RWPE2 (cell line): ENCODE measurements at regions not wholly inside any gene's neighbourhood (a gene's known extent, or its start where the extent isn't known, plus 50 kb on each side); places are given as distances from the start of the nearest gene placed in this dataset.

Experiments
- ATAC-seq: fragments of 200-7000 bp; cut with Tn5 transposase; 3 replicates; pipeline ENCODE4 v1.9.1; 2021; ENCODE audit warnings: low read depth
- DNase-seq: peaks from one replicate; pipeline ENCODE4 v3.0.0-alpha.2; 2020; ENCODE audit warnings: low spot score
- H3K27ac ChIP-seq: fragments of 450-650 bp; 2 replicates; pipeline ENCODE4 v1.5.1; 2017; ENCODE audit warnings: mild to moderate bottlenecking; ENCODE audit not compliant: poor library complexity, severe bottlenecking
- H3K27me3 ChIP-seq: fragments of 250-450 bp; sonication (Bioruptor Pico); 2 replicates; pipeline ENCODE4 v1.5.1; 2021; ENCODE audit warnings: mild to moderate bottlenecking, moderate library complexity; ENCODE audit not compliant: insufficient read depth, poor library complexity, severe bottlenecking
- H3K36me3 ChIP-seq: fragments of 250-450 bp; sonication (Bioruptor Pico); 2 replicates; pipeline ENCODE4 v1.5.1; 2020; ENCODE audit warnings: low read depth, mild to moderate bottlenecking, moderate library complexity
- H3K4me1 ChIP-seq: fragments of 250-450 bp; sonication (Bioruptor Pico); 2 replicates; pipeline ENCODE4 v1.5.1; 2021; ENCODE audit warnings: mild to moderate bottlenecking, moderate library complexity; ENCODE audit not compliant: insufficient read depth, poor library complexity, severe bottlenecking
- H3K4me3 ChIP-seq: fragments of 250-450 bp; sonication (Bioruptor Pico); 2 replicates; pipeline ENCODE4 v1.5.1; 2021; ENCODE audit warnings: mild to moderate bottlenecking, moderate library complexity; ENCODE audit not compliant: severe bottlenecking
- H3K9me3 ChIP-seq: fragments of 250-450 bp; sonication (Bioruptor Pico); 2 replicates; pipeline ENCODE4 v1.5.1; 2021; ENCODE audit warnings: mild to moderate bottlenecking, moderate library complexity; ENCODE audit not compliant: severe bottlenecking
- TF ChIP-seq, protein P1 (sequence below): fragments of 450-650 bp; IDR thresholded peaks from one replicate; pipeline ENCODE4 v1.5.1; 2017; ENCODE audit warnings: mild to moderate bottlenecking, moderate library complexity; ENCODE audit not compliant: poor library complexity, severe bottlenecking

DNA sequence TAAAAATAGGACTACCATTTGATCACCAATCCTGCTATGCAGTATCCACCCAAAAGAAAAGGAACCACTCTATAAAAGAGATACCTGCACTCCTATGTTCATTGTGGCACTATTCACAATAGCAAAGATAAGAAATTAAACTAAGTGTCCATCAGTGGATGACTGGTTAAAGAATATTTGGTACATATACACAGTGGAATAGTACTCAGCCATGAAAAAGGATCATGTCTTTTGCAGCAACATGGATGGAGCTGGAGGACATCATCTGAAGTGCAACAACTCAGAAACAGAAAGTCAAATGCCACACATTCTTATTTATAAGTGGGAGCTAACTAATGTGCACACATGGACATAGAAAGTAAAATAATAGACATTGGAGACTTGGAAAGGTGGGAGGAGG lies 116.4 kb downstream of the PFKFB3 start:
- ATAC-seq (no peak), DNase-seq (no peak)
- Histone ChIP-seq H3K27ac (no peak overlapping the region), H3K9me3 (no peaks in the 10 kb centered on the region), H3K27me3 (no peaks in the 10 kb centered on the region), H3K4me1 (no peaks in the 10 kb centered on the region), H3K4me3 (no peak overlapping the region), H3K36me3 (no peaks in the 10 kb centered on the region)
- TF ChIP-seq, protein P1, sequence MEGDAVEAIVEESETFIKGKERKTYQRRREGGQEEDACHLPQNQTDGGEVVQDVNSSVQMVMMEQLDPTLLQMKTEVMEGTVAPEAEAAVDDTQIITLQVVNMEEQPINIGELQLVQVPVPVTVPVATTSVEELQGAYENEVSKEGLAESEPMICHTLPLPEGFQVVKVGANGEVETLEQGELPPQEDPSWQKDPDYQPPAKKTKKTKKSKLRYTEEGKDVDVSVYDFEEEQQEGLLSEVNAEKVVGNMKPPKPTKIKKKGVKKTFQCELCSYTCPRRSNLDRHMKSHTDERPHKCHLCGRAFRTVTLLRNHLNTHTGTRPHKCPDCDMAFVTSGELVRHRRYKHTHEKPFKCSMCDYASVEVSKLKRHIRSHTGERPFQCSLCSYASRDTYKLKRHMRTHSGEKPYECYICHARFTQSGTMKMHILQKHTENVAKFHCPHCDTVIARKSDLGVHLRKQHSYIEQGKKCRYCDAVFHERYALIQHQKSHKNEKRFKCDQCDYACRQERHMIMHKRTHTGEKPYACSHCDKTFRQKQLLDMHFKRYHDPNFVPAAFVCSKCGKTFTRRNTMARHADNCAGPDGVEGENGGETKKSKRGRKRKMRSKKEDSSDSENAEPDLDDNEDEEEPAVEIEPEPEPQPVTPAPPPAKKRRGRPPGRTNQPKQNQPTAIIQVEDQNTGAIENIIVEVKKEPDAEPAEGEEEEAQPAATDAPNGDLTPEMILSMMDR: no peak

DNA sequence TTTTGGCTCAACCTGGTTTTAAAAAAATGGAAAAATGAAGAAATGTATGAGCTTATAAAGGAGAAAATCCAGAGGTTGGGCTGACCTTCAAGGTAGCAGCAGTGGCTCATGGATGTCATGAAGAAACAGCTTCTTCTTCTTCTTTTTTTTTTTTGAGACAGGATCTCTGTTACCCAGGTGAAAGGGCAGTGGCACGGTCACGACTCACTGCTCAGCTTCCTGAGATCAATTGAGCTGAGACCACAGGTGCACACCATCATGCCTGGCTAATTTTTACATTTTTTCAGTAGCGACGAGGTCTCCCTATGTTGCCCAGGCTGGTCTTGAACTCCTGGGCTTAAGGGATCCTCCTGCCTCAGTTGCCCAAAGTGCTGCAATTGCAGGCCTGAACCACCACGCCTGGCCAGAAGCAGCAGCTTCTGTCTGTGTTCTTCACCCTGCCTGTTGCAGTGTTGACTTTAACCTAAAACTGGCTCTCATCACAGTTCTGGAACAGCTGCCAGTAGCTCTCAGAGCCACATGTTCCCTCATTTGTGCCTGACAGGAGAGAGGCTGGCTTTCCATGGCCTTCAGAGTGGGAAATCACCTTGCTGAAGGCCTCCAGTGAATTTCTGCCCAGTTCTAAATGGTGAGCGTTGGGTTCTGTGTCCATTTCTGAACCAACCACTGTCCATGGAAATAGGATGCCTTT lies 117.7 kb downstream of the PFKFB3 start:
- DNase-seq: no peak
- Histone ChIP-seq H3K36me3 (no peaks in the 10 kb centered on the region), H3K4me3 (no peak overlapping the region), H3K9me3 (no peaks in the 10 kb centered on the region), H3K27ac (no peak overlapping the region), H3K27me3 (no peaks in the 10 kb centered on the region), H3K4me1 (no peaks in the 10 kb centered on the region)
- TF ChIP-seq, protein P1: no peak
- ATAC-seq: no peak

GRCh38 chr10:6321880-6322279 lies 119.1 kb downstream of the PFKFB3 start:
- Histone ChIP-seq H3K4me1 (no peaks in the 10 kb centered on the region), H3K9me3 (no peaks in the 10 kb centered on the region), H3K27me3 (no peaks in the 10 kb centered on the region), H3K27ac (no peak overlapping the region), H3K4me3 (no peak overlapping the region), H3K36me3 (no peaks in the 10 kb centered on the region)
- DNase-seq: no peak
- TF ChIP-seq, protein P1: no peak
- ATAC-seq: 0 out of 3 replicates have a peak, but pooled peaks have one; percentile 44

DNA sequence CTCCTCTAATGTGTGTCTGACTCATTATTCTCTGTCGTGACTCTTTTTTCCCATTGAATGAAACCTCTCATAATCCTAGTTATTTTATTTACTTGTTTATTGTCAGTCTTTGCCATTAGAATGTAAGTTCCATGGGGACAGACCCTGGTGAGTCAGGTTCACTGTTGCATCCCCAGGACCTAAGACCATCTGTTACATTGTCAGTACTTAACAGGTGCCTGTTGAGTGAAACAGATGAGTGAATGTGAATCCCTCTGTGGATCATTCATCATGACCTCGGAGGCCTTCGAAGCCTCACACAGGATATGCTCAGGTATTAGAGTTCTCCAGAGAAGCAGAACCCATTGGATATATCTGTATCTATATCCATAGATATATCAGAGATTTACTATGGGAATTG lies 120.1 kb downstream of the PFKFB3 start:
- no peak overlapping the region for H3K4me3 ChIP-seq
- no peak overlapping the region for H3K27ac ChIP-seq
- ATAC-seq (no peak), DNase-seq (no peak)
- H3K4me1 ChIP-seq: no peaks in the 10 kb centered on the region
- no peaks in the 10 kb centered on the region for H3K36me3 ChIP-seq
- no peaks in the 10 kb centered on the region for H3K27me3 ChIP-seq
- TF ChIP-seq, protein P1: no peak
- no peaks in the 10 kb centered on the region for H3K9me3 ChIP-seq

DNA sequence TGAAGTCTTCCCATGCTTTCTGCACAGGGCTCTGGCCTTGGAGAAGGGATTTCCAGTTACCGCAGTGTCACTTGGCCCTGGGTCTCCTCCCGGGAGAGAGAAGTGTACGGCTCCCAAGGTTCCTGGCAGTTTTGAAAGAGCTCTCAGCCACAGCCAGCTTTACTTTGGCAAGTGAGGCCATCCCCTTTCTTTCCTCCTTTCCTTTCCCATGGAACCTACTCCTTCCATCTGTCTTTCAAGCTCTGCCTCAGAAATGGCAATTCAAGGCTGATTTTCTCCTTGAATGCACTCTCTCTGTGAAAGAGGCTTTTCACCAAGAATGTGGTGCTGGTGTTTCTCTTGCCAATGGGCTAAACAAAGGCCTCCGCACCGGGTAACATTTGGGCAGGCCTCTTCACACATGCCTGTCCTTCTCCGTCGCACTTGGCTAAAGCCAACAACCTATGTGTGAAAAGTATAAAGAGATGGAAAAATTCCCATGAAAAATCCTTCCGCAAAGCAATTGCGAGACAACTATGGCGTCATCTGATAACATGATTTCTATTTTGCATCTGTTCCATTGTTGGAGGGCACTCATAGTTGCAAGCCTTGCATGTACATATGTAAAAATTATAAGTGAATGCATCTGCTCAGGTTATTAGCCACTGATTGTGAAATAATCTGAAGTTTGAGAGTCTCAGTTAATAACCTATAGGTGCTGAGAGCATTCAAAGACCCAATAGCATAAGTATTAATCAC lies 125.4 kb downstream of the PFKFB3 start:
- Histone ChIP-seq H3K27ac (no peak overlapping the region), H3K4me3 (no peak overlapping the region), H3K9me3 (no peaks in the 10 kb centered on the region), H3K27me3 (no peaks in the 10 kb centered on the region), H3K4me1 (no peaks in the 10 kb centered on the region), H3K36me3 (no peaks in the 10 kb centered on the region)
- no peak for DNase-seq
- ATAC-seq: no peak
- TF ChIP-seq, protein P1: no peak
